HG02571 (cell line): ENCODE measurements at regions not wholly inside any gene's neighbourhood (a gene's known extent, or its start where the extent isn't known, plus 50 kb on each side); places are given as distances from the start of the nearest gene placed in this dataset.
"Not testable (repeated sequence)": the region's sequence is repeated elsewhere in the genome, so short reads cannot be mapped to it uniquely, and the experiment has no call there.

ENCODE experiments used
- ATAC-seq: cut with Tn5 transposase; IDR thresholded peaks from one replicate; pipeline ENCODE4 v1.9.1; 2021; ENCODE audit warnings: mild to moderate bottlenecking, moderate library complexity; ENCODE audit not compliant: unreplicated experiment

DNA sequence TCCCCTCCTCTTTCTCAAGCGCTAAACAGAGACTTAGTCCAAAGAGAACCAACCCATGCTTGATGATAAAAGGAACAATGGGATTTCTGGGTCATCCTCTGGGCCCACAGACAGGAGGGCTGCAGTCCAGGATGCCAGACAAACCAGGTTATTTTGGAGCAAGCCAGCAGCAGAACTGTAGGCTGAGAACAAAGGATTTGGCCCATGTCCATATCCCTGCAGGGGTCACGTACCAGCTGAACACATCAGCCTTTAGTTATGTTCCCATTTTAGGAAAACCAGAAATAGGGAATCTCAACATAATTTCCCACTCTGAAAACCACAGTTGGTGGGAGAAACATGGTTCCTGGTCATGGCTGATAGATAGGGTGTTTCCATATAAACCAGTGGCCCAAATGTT is 533.6 kb upstream of the CADM1 start:
- no peak for ATAC-seq

DNA sequence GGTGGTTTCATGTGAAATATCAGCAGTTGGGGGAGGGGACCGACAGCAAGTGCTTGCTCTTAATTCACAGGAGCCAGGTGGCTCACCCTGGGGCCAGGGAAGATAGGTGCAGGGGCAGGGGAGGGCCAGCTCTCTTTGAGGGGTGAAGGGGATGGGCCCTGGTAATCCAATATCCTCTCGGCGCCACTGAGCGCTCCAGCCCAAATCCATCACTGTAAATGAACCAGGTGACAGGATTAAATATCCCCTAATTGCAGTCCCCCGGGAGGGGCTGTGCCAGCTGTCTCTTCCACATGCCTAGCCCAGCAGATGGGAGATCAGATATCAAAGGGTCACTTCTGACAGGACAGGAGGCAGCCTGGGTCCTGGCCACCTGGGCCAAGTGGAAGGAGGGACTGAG is 531.8 kb upstream of the CADM1 start:
- no peak for ATAC-seq

DNA sequence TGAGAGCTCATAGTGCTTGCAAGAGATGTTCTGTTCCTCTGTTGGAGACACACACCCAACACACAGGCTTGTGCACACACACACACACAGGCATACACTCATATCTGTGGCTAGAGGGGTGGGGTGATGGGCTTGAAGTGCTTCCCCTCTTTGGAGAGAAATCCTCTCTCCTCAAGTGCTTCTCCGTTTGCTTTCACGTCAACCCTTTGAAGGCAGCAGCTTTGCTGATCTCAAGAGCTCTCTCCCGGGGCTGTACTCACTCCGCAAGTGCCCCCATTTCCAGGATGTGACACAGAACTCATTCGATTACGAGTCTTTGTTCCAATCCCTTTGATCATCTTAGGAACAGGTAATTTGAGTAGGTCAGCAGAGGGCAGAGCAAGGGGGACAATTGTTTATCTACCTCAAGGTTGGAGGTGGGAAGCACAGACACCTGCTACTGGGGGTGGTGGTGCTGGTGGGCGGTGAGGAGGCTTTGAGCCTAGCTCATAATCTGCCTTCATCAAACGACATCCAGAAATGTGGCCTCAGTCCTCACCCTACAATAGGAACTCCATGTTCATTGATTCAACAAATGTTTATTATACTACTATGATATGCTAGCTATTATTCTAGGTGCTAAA is 529.8 kb upstream of the CADM1 start:
- ATAC-seq, result no peak

DNA sequence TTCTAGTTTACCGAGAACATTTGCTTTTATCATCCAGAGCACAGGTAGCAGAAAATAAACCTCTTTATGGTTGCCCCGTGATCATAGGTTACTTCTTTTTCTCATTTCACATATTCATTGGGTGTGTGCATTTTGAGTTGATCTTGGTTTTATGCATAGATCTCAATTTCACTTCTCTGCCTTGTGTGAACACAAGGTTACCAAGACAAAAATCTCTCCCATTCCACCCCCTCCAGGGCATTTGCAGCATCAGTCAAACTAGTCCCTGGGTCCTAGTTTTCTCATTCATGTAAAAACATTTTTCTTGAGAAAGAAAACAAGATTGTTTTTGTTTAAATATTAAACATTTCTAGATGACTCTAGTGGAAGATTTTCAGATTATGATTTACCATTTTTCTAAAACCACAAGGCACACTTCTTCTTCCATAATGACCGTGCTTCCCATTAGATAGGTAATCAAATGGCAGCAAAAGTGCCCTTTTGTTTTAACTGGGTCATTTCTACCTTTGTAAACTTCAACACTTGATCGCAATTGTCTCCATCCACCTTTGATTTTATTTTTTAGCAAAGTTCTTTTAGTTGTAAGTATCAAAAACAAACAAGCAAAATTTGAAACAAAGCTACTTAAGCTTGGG is 526.6 kb upstream of the CADM1 start:
- ATAC-seq, result no peak

DNA sequence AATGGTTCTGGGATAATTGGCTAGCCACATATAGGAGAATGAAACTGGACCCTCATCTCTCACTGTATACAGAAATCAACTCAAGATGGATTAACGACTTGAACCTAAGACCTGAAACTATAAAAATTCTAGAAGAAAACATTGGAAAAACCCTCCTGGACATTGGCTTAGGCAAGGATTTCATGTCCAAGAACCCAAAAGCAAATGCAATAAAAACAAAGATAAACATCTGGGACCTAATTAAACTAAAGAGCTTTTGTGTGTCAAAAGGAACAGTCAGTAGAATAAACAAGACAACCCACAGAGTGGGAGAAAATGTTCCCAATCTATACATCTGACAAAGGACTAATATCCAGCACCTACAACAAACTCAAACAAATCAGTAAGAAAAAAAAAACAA is 524.3 kb upstream of the CADM1 start:
- ATAC-seq, result not testable (repeated sequence)

DNA sequence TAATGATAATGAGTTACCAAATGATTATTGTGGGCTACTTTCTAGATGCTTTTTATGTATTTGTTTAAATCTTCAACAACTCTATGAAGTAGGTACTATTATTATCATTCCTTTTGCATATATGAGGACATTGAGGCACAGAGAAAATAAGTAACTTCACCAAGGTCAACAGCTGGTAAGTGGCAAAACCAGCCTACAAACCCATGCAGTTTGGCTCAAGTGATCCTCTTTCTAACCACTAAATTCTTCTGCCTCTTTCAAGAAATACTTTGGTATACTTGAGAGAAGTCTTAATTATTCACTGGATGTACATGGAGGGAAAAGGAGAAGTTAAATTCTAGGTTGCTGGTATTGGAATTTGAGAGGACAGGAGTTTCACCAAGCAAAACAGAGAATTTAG is 495.2 kb upstream of the CADM1 start:
- no peak for ATAC-seq

DNA sequence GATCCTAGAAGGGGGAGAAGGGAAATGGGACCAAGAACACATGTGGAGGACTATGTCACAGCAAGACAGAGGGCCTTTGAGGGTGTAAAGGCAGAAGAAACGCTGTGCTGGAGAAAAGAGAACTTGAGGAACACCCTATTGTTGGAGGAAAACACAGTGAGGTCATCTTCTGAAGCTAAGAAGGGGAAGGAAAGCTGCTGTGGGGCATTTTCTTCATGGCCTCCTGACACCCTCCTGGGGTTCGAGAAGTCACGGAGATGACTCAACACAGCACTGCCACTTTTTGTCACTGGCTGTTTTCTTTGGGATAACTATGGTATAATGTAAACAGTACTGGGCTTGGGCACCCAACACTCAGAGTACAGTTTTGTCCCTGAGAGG is 492.6 kb upstream of the CADM1 start:
- peak; percentile 30 for ATAC-seq

DNA sequence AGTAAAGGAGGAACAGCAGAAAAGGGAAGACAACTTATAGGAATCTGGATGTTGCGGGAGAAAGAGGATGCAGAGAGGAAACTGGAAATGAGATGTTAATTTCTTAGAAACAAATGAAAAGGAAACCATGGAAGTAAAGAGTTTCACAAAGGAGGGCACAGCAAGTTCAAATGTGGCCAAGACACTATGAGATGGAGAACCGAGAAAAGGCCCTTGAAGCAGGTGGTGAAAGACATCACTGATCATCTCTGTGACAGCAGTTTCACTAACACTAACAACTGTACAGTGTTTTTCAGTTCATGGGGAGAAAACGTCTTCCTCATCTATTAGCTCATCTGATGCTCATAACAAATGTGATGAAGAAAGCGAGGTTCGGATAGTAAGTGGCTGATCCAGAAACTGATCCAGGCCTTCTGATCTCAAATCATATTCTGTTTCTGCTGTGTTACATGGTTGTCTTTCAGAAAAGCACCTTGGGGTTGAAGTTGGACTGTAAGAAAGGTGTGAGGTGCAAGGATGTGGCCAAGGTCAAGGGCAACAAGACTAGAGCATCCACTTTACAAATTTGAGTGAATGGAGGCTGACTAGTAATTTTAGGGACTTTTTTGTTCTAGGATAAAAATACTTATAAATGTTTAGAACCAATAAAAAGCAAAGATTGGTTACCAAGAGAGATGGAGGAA is 492.1 kb upstream of the CADM1 start:
- ATAC-seq, result peak; percentile 99

DNA sequence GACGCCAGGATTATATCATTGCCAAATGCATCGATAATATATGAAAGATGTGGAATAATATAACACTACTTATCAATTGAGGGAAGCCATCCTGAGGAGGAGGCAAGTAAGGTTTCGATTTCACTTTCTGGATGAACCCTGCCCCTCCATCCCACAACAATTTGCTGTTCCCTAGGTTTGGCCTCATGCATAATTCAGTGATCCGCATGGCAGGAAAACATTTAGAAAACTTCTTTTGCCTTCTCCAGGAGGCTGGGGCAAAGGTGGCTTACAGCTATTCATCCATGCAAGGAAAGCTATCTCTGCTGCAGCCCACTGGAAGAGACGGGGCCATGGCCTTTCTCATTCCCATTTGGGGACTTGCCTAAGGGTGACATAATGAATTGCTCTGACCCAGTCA is 489.4 kb upstream of the CADM1 start:
- no peak for ATAC-seq

DNA sequence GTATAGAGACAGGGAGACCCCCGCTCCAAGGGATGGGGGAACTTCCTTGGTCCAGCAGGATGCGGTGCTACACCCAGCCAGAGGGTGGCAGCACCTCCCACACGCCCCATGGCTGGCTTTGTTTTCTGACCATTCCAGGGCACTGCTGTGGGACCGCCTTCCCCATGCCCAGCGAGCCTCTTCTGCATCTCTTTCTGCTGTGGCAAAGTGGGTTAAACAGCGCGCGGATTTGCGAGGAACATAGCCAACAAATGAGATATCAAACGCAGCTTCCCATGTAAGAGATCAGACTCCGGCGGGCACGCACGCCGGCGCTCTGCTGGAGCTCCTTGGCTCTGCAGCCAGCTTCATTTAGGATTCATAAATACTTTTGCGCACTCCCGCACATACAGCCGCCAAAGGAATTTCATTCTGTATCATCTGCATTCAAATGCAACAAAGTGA is 485.8 kb upstream of the CADM1 start:
- peak; percentile 63 for ATAC-seq

DNA sequence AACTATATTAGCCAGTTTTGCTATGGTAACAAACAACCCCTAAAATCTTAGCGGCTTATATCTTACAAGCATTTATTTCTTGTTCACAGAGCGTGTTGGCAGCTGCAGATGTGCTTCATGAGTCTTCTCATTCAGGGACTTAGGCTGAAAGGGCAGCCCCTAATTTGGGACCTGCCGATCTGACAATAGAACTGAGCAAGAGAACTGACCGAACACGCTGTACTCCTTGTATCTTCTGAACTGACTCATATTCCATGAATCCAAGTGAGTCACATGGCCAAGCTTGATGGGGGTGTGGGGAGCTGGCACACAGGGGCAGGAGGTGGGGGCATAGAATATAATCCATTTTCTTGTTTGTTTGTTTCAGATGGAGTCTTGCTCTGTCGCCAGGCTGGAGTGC is 481.7 kb upstream of the CADM1 start:
- ATAC-seq, result no peak

DNA sequence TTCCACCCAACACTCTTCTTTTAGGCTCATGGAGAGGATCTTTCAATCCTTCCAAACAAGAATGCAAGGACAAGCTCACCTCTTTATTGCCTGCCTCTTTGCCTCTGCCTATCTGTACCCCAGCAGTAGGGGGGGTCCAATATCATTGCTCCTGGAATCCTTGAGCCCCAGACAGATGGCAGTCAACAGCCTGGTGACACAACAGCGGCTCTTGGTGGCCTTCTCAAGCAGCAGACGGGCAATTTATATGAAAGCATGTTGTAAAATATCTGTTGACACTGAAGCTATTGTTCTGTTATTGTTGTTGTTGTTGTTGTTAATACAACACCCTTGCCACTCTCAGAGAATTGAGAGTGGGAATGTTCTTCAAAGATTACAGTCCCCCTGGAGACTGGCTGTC is 480.0 kb upstream of the CADM1 start:
- no peak for ATAC-seq

DNA sequence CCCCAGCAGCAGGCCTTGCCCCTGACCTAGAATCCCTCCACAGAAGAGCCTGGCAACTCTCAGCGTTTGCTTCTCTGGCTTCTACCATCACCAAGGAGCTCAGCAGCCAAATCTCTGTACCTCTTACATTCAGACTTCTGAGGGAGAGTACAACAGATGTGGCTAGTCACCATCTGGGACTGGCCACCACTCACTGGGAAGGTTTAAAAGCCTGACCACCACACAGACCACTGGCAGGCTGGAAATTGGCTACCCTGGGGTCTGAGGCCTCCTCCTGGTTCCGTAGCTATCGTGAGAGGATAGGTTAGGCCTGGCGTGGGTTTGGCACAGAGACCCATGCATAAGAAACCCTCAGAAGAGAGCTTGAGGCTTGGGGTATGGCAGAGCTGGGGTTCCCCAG is 478.5 kb upstream of the CADM1 start:
- ATAC-seq, result no peak

DNA sequence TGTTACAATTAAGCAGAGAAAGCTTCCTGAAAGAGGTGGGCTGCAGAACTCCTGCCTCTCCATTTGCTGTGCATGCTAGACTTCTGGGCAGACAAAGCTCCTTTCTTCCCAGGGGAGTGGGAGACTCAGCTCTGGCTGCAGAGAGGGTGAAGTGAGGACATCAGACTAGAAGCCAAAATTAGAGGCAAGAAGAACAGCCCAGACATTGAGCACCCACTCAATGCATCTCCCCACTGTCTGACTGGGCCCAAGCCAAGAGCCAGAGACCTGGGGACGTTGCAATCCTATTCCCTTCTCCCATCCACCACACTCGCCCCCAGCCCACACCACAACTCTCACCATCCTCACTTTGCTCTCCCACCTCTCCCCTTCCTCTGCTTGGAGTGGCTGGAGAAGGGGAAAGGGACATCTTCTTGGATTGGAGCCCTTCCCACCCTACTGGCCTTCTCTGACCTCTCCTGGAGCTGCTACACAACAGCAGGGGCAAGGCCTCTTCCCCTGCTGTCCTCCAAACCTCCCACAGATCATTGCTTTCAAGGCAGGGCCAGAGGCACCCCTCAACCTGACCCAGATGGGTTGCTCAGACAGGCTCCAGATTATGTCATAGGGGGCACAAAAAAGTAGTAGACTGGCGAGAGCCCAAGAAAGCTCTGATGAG is 477.7 kb upstream of the CADM1 start:
- ATAC-seq, result no peak

DNA sequence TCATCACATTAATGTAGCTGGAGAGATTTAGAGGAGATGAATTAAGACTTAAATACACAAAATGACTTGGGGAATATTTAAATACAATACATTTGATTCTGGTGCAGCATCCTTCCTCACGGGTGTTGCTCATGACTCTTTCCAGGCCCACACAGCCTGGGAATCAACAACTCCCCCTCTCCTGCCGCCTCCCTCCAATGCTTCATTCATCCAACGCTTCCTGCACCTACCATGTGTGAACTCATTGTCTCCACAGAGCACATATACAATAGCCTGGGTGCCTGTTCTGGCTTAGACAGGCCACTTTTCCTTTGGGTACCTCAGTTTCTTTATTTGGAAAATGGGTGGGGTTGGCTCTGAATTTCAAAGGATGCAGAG is 476.9 kb upstream of the CADM1 start:
- ATAC-seq, result no peak

DNA sequence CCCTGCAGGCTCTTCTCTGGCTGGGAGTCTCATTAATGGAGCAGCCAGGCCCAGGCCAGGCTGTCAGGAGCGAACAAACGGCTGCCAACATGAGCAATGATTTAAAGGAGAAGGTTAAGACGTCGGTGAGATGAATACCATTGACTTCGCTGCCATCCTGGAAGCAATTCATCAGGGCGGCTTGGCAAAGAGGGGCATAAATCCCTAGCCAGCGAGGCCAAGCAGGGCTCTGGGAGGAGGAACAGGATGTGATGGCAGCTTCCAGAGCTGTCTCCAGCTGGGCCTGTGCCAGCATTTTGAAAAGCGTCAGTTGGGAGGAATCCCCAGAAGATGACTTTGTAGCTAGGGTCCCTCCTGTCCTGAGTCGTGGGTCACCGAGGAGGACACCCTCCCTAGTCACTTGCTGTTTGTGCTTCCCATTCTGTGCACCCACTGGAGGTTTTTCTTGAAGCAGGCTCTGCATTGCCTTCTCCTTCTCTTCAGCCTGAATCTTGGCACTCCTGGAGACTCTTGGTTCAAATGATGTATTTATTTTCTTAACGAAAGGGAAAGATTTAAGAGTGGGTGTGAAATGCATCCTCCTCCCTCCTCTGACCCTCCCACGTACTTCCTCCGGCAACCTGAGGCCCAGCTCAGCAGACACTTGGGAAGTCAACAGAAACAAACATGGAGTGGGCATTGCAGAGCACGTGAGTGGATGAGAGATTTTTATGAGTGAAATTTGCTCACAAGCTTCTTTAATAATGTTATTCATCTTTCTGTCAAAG is 476.3 kb upstream of the CADM1 start:
- ATAC-seq, result no peak

DNA sequence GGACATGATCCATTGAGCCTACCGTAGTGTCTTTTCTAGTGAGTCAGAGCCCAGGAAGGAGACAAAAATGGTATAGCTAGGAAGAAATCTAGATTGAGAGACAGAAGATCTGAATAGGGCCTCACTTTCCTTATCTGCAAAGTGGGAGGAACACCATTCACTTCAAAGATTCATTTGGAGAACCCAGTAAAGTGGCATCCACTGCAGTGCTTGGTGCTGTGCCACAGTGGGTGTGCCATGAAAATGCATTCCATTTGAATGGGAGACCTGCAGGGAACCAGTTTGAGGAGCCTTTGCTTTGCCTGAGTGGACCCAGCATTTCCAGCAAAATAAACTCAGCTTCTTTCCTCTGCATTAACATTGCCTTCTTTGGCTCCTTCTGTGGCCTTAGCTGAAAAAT is 470.5 kb upstream of the CADM1 start:
- no peak for ATAC-seq

DNA sequence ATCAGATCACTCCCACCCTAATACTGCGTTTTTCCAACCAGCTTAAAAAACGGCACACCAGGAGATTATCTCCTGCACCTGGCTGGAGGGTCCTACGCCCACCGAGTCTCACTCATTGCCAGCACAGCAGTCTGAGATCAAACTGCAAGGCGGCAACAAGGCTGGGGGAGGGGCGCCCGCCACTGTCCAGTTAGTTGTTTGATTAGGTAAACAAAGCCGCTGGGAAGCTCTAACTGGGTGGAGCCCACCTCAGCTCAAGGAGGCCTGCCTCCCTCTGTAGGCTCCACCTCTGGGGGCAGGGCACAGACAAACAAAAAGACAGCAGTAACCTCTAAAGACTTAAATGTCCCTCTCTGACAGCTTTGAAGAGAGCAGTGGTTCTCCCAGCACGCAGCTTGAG is 463.0 kb upstream of the CADM1 start:
- not testable (repeated sequence) for ATAC-seq

DNA sequence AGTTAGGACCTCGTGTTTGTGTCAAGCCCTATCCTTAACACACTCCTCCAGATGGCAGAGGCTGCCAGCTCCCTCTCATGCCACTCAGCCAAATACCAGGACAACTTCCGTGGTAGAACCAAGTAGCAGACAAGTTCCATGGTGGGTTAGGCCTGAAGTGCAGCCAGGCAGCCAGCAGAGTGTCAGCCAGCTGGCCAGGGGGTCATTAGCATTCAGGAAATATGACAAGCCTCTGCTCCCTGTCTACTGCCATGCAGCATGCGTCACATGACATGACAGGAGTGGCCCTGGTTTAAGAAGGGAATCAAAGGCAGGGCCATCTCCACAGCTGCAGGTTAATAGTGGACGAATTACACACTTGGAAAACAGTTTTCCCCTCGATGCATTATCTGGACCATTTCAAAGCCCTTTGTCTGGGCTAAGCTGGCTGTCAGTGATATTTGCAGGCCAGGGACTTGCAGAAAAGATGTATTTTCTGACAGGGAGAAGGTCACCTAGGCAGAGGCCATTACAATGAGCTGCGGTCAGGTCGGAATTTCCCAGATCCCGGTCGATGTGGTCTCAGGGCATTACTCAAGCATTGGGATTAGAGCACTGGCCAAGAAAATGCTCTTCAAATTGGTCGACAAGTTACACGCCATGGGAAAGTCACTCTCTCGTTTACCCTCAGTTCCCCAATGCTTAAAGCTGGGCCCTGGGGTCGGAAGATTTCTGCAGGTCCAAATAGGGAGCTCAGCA is 461.7 kb upstream of the CADM1 start:
- ATAC-seq, result no peak

DNA sequence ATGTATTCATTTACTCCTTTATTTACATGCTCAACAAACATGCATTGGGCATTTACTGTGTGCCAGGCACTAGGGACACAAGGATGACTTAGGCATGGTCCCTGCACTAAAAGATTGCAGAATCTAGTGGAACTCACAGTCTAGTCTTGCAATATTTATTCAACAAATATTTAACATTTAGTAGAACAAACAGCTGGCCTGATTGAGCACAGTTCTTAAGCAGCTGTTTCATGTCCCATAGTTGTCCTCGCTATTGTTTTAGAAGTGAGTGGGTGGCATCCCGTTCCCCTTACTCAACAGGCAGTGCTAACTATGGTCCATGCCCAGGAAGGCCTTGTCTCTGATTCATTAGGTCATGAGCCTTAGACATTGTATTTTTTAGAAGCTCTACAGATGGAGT is 459.9 kb upstream of the CADM1 start:
- ATAC-seq, result no peak

DNA sequence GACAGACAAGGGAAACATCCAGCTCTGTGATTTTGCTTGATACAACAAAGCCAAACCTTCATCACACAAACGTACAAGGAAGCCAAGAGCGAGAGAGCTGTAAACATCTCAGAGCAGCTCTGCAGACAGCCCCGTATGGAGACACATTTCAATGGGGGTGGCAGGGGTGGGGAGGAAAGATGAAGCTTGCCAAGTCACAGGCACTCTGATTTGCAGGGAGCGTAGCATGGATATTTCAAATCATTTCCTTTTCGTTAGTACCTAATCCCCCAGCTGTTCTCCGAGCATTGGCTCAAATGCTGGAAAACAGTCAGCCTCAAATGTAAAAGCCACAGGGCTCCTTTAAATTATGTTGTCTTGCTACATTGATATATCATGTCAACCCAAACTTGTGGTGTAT is 458.9 kb upstream of the CADM1 start:
- no peak for ATAC-seq
